ENCODE measurements at regions not wholly inside any gene's neighbourhood (a gene's known extent, or its start where the extent isn't known, plus 50 kb on each side); places are given as distances from the start of the nearest gene placed in this dataset.

GRCh38 chr18:51668101-51668500 lies 470.6 kb upstream of the MEX3C start:
- Histone ChIP-seq H3K36me3 (replicated peaks in 1 of 2; ENCODE audit: control insufficient read depth in 2 of 2, insufficient read depth in 2 of 2, low read length in 2 of 2) (no peaks in the 10 kb centered on the region), H2BK15ac (ENCODE audit: low read length) (no peak overlapping the region), H3K4me1 (ENCODE audit: control insufficient read depth in 2 of 2, insufficient read depth in 1 of 2, low read depth in 1 of 2, low read length in 2 of 2) (peaks cover 3 to 8% of the 10 kb centered on the region in 2 donors), H3K14ac (ENCODE audit: low read length) (no peak overlapping the region), H2BK120ac (ENCODE audit: low read depth, low read length) (no peak overlapping the region), H3K4ac (ENCODE audit: low read length) (no peak overlapping the region), H3K79me1 (ENCODE audit: low read depth, low read length) (no peaks in the 10 kb centered on the region), H3K9ac (ENCODE audit: low read depth, low read length, poor library complexity) (no peak overlapping the region), H2AFZ (ENCODE audit: low read length) (peak overlapping the region; percentile 36), H3K18ac (ENCODE audit: low read length) (no peak overlapping the region), H3K23ac (ENCODE audit: low read depth, low read length, poor library complexity) (no peak overlapping the region), H3K4me3 (ENCODE audit: low read length in 2 of 2) (no peak overlapping the region), H3K9me3 (replicated peaks in 1 of 2; ENCODE audit: control insufficient read depth in 2 of 2, insufficient read depth in 1 of 2, low read depth in 1 of 2, low read length in 2 of 2) (no peaks in the 10 kb centered on the region), H3K27me3 (ENCODE audit: control insufficient read depth in 3 of 3, insufficient read depth in 3 of 3, low read depth in 1 of 3, low read length in 3 of 3) (no peaks in the 10 kb centered on the region), H2AK5ac (ENCODE audit: low read depth, low read length) (no peak overlapping the region), H2BK12ac (ENCODE audit: low read length) (no peak overlapping the region), H4K8ac (ENCODE audit: low read depth, low read length) (no peak overlapping the region), H4K91ac (ENCODE audit: low read depth, low read length, poor library complexity) (no peak overlapping the region), H2BK5ac (ENCODE audit: low read length) (no peak overlapping the region), H3K4me2 (ENCODE audit: insufficient read depth, low read length, poor library complexity, severe bottlenecking) (no peak overlapping the region), H3K27ac (replicated peaks; ENCODE audit: low read length) (no peak overlapping the region)
- peak; percentile 63 for DNase-seq (ENCODE audit: low spot score)
- WGBS, 2 donors (ENCODE audit: extremely low coverage in 2 of 2, insufficient read length in 2 of 2, insufficient replicate concordance in 1 of 2), result no CpG with 5 or more reads among the region's 10 CpGs

- Histone ChIP-seq H3K4me2 (ENCODE audit: insufficient read depth, low read length, poor library complexity, severe bottlenecking) (no peak overlapping the region), H2AK5ac (ENCODE audit: low read depth, low read length) (no peak overlapping the region), H3K27ac (replicated peaks; ENCODE audit: low read length) (no peak overlapping the region), H2BK12ac (ENCODE audit: low read length) (no peak overlapping the region), H3K9ac (ENCODE audit: low read depth, low read length, poor library complexity) (no peak overlapping the region), H3K36me3 (replicated peaks in 1 of 2; ENCODE audit: control insufficient read depth in 2 of 2, insufficient read depth in 2 of 2, low read length in 2 of 2) (no peaks in the 10 kb centered on the region), H3K23ac (ENCODE audit: low read depth, low read length, poor library complexity) (no peak overlapping the region), H2BK15ac (ENCODE audit: low read length) (no peak overlapping the region), H3K18ac (ENCODE audit: low read length) (no peak overlapping the region), H3K27me3 (ENCODE audit: control insufficient read depth in 3 of 3, insufficient read depth in 3 of 3, low read depth in 1 of 3, low read length in 3 of 3) (no peaks in the 10 kb centered on the region), H3K79me1 (ENCODE audit: low read depth, low read length) (no peaks in the 10 kb centered on the region), H2AFZ (ENCODE audit: low read length) (peak overlapping the region; percentile 36), H4K8ac (ENCODE audit: low read depth, low read length) (no peak overlapping the region), H4K91ac (ENCODE audit: low read depth, low read length, poor library complexity) (no peak overlapping the region), H3K4ac (ENCODE audit: low read length) (no peak overlapping the region), H3K4me3 (ENCODE audit: low read length in 2 of 2) (no peak overlapping the region), H3K4me1 (ENCODE audit: control insufficient read depth in 2 of 2, insufficient read depth in 1 of 2, low read depth in 1 of 2, low read length in 2 of 2) (peaks cover 3 to 8% of the 10 kb centered on the region in 2 donors), H2BK5ac (ENCODE audit: low read length) (no peak overlapping the region), H3K9me3 (replicated peaks in 1 of 2; ENCODE audit: control insufficient read depth in 2 of 2, insufficient read depth in 1 of 2, low read depth in 1 of 2, low read length in 2 of 2) (no peaks in the 10 kb centered on the region), H2BK120ac (ENCODE audit: low read depth, low read length) (no peak overlapping the region), H3K14ac (ENCODE audit: low read length) (no peak overlapping the region)
- no CpG with 5 or more reads among the region's 2 CpGs for WGBS, 2 donors (ENCODE audit: extremely low coverage in 2 of 2, insufficient read length in 2 of 2, insufficient replicate concordance in 1 of 2)
- no peak for DNase-seq (ENCODE audit: low spot score)
Measured at GRCh38 chr18:51668607-51669006, 471.1 kb upstream of the MEX3C start.

GRCh38 chr18:51686590-51686989 lies 489.1 kb upstream of the MEX3C start:
- Histone ChIP-seq H4K91ac (ENCODE audit: low read depth, low read length, poor library complexity) (no peak overlapping the region), H3K4me3 (ENCODE audit: low read length in 2 of 2) (no peak overlapping the region), H3K36me3 (replicated peaks in 1 of 2; ENCODE audit: control insufficient read depth in 2 of 2, insufficient read depth in 2 of 2, low read length in 2 of 2) (no peaks in the 10 kb centered on the region), H2AFZ (ENCODE audit: low read length) (no peak overlapping the region), H2BK120ac (ENCODE audit: low read depth, low read length) (no peak overlapping the region), H3K4me2 (ENCODE audit: insufficient read depth, low read length, poor library complexity, severe bottlenecking) (no peak overlapping the region), H4K8ac (ENCODE audit: low read depth, low read length) (no peak overlapping the region), H3K14ac (ENCODE audit: low read length) (no peak overlapping the region), H3K4ac (ENCODE audit: low read length) (no peak overlapping the region), H3K9ac (ENCODE audit: low read depth, low read length, poor library complexity) (no peak overlapping the region), H2BK5ac (ENCODE audit: low read length) (no peak overlapping the region), H3K18ac (ENCODE audit: low read length) (no peak overlapping the region), H2BK12ac (ENCODE audit: low read length) (no peak overlapping the region), H3K27ac (replicated peaks; ENCODE audit: low read length) (no peak overlapping the region), H3K9me3 (replicated peaks in 1 of 2; ENCODE audit: control insufficient read depth in 2 of 2, insufficient read depth in 1 of 2, low read depth in 1 of 2, low read length in 2 of 2) (no peaks in the 10 kb centered on the region), H3K27me3 (ENCODE audit: control insufficient read depth in 3 of 3, insufficient read depth in 3 of 3, low read depth in 1 of 3, low read length in 3 of 3) (no peaks in the 10 kb centered on the region), H3K79me1 (ENCODE audit: low read depth, low read length) (no peaks in the 10 kb centered on the region), H3K4me1 (ENCODE audit: control insufficient read depth in 2 of 2, insufficient read depth in 1 of 2, low read depth in 1 of 2, low read length in 2 of 2) (no peaks in the 10 kb centered on the region), H2AK5ac (ENCODE audit: low read depth, low read length) (no peak overlapping the region), H2BK15ac (ENCODE audit: low read length) (no peak overlapping the region), H3K23ac (ENCODE audit: low read depth, low read length, poor library complexity) (no peak overlapping the region)
- no CpG with 5 or more reads among the region's 7 CpGs for whole genome bisulfite sequencing, 2 donors (ENCODE audit: extremely low coverage in 2 of 2, insufficient read length in 2 of 2, insufficient replicate concordance in 1 of 2)
- DNase-seq (ENCODE audit: low spot score), result no peak

- H3K9me3 ChIP-seq (replicated peaks in 1 of 2; ENCODE audit: control insufficient read depth in 2 of 2, insufficient read depth in 1 of 2, low read depth in 1 of 2, low read length in 2 of 2), result no peaks in the 10 kb centered on the region
- H3K36me3 ChIP-seq (replicated peaks in 1 of 2; ENCODE audit: control insufficient read depth in 2 of 2, insufficient read depth in 2 of 2, low read length in 2 of 2), result no peaks in the 10 kb centered on the region
- H2BK5ac ChIP-seq (ENCODE audit: low read length), result no peak overlapping the region
- no peak overlapping the region for H4K91ac ChIP-seq (ENCODE audit: low read depth, low read length, poor library complexity)
- no peak overlapping the region for H4K8ac ChIP-seq (ENCODE audit: low read depth, low read length)
- H3K14ac ChIP-seq (ENCODE audit: low read length), result no peak overlapping the region
- H2AFZ ChIP-seq (ENCODE audit: low read length), result no peak overlapping the region
- no peak overlapping the region for H3K4me3 ChIP-seq (ENCODE audit: low read length in 2 of 2)
- H3K18ac ChIP-seq (ENCODE audit: low read length), result no peak overlapping the region
- DNase-seq (ENCODE audit: low spot score), result no peak
- H3K4ac ChIP-seq (ENCODE audit: low read length), result no peak overlapping the region
- no peak overlapping the region for H2BK120ac ChIP-seq (ENCODE audit: low read depth, low read length)
- H3K27me3 ChIP-seq (ENCODE audit: control insufficient read depth in 3 of 3, insufficient read depth in 3 of 3, low read depth in 1 of 3, low read length in 3 of 3), result no peaks in the 10 kb centered on the region
- no peaks in the 10 kb centered on the region for H3K79me1 ChIP-seq (ENCODE audit: low read depth, low read length)
- H3K9ac ChIP-seq (ENCODE audit: low read depth, low read length, poor library complexity), result no peak overlapping the region
- no peak overlapping the region for H3K4me2 ChIP-seq (ENCODE audit: insufficient read depth, low read length, poor library complexity, severe bottlenecking)
- no peak overlapping the region for H2BK15ac ChIP-seq (ENCODE audit: low read length)
- H3K23ac ChIP-seq (ENCODE audit: low read depth, low read length, poor library complexity), result no peak overlapping the region
- no CpG with 5 or more reads among the region's 2 CpGs for WGBS, 2 donors (ENCODE audit: extremely low coverage in 2 of 2, insufficient read length in 2 of 2, insufficient replicate concordance in 1 of 2)
- no peaks in the 10 kb centered on the region for H3K4me1 ChIP-seq (ENCODE audit: control insufficient read depth in 2 of 2, insufficient read depth in 1 of 2, low read depth in 1 of 2, low read length in 2 of 2)
- no peak overlapping the region for H3K27ac ChIP-seq (replicated peaks; ENCODE audit: low read length)
- no peak overlapping the region for H2BK12ac ChIP-seq (ENCODE audit: low read length)
- H2AK5ac ChIP-seq (ENCODE audit: low read depth, low read length), result no peak overlapping the region
Measured at GRCh38 chr18:51687845-51688585, 490.5 kb upstream of the MEX3C start.
